Breast epithelium (tissue), 3 donors: ENCODE measurements at regions not wholly inside any gene's neighbourhood (a gene's known extent, or its start where the extent isn't known, plus 50 kb on each side); places are given as distances from the start of the nearest gene placed in this dataset.
"Not testable (repeated sequence)": the region's sequence is repeated elsewhere in the genome, so short reads cannot be mapped to it uniquely, and the experiment has no call there.

Experiments used
- POLR2A ChIP-seq: fragments of 450-650 bp; IDR thresholded peaks from one replicate; pipeline ENCODE4 v1.6.1; 2016; ENCODE audit warnings: antibody characterized with exemption, mild to moderate bottlenecking, moderate library complexity
- POLR2AphosphoS5 ChIP-seq, 3 donors: sonication (generic); formaldehyde crosslinking; IDR thresholded peaks; one replicate each; pipeline ENCODE4 v1.6.1; 2017; ENCODE audit warnings: antibody characterized with exemption in 3 of 3
- TF ChIP-seq, protein P1 (sequence below), 3 donors: fragments of 450-650 bp; IDR thresholded peaks; one replicate each; pipeline ENCODE4 v1.5.1; 2016 to 2017; ENCODE audit warnings: antibody characterized with exemption in 3 of 3, mild to moderate bottlenecking in 3 of 3, moderate library complexity in 3 of 3

DNA sequence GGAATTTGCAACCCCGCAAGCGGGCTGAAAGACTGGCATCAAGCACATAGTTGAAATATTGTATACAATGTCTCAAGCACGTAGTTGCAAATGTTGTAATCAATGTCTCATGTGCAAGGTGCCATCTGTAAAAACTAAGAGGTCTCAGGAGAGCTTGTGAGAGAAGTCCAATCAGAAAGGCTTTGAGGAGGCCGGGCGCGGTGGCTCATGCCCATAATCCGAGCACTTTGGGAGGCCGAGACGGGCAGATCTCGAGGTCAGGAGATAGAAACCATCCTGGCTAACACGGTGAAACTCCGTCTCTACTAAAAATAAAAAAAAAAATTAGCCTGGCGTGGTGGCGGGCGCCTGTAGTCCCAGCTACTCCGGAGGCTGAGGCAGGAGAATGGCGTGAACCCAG, 1414.7 kb downstream of the BRD1 start:
- TF ChIP-seq, protein P1, sequence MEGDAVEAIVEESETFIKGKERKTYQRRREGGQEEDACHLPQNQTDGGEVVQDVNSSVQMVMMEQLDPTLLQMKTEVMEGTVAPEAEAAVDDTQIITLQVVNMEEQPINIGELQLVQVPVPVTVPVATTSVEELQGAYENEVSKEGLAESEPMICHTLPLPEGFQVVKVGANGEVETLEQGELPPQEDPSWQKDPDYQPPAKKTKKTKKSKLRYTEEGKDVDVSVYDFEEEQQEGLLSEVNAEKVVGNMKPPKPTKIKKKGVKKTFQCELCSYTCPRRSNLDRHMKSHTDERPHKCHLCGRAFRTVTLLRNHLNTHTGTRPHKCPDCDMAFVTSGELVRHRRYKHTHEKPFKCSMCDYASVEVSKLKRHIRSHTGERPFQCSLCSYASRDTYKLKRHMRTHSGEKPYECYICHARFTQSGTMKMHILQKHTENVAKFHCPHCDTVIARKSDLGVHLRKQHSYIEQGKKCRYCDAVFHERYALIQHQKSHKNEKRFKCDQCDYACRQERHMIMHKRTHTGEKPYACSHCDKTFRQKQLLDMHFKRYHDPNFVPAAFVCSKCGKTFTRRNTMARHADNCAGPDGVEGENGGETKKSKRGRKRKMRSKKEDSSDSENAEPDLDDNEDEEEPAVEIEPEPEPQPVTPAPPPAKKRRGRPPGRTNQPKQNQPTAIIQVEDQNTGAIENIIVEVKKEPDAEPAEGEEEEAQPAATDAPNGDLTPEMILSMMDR (IDR thresholded peaks at IDR 0.05), result not testable (repeated sequence)
- TF ChIP-seq POLR2AphosphoS5 (IDR thresholded peaks at IDR 0.05); POLR2A: not testable (repeated sequence)
